ENCODE measurements at regions not wholly inside any gene's neighbourhood (a gene's known extent, or its start where the extent isn't known, plus 50 kb on each side); places are given as distances from the start of the nearest gene placed in this dataset.

DNA sequence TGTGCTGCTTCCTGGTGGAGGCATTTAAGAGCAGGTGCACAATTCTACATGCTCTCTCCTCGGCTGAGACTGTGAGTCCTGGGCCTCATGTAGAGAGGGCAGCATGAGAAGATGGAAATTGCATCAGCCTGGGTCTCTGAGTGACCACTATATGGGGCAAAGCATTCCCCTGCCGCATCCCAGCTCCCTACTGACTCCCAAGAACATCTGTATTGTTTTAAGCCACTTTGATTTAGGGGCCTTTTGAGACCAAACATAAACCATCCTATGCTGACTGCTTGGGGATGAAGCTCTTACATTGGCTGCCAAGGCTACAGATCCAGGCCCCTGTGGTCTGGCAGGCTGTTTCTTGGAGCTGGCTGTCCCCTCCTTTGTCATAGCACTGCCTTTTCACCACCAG lies 101.3 kb upstream of the TBX20 start:
- TF ChIP-seq MEF2B (IDR thresholded peaks at IDR 0.05; ENCODE audit: partially characterized antibody, poor library complexity, severe bottlenecking) (no peak), EED (IDR thresholded peaks at IDR 0.05; ENCODE audit: low read depth) (no peak), SUZ12 (IDR thresholded peaks at IDR 0.05; ENCODE audit: unreplicated experiment) (no peak), SIX5 (IDR thresholded peaks at IDR 0.05; ENCODE audit: low read depth, low read length, severe bottlenecking) (no peak), SREBF1 (IDR thresholded peaks at IDR 0.05; ENCODE audit: low read length) (no peak), MXI1 (IDR thresholded peaks at IDR 0.05; ENCODE audit: low read depth, low read length) (no peak), TCF7 (IDR thresholded peaks at IDR 0.05; ENCODE audit: borderline replicate concordance) (no peak), FOXK2 (IDR thresholded peaks at IDR 0.05) (no peak), ZNF207 (IDR thresholded peaks at IDR 0.05; ENCODE audit: borderline replicate concordance) (no peak)
- TF ChIP-seq, protein P1, sequence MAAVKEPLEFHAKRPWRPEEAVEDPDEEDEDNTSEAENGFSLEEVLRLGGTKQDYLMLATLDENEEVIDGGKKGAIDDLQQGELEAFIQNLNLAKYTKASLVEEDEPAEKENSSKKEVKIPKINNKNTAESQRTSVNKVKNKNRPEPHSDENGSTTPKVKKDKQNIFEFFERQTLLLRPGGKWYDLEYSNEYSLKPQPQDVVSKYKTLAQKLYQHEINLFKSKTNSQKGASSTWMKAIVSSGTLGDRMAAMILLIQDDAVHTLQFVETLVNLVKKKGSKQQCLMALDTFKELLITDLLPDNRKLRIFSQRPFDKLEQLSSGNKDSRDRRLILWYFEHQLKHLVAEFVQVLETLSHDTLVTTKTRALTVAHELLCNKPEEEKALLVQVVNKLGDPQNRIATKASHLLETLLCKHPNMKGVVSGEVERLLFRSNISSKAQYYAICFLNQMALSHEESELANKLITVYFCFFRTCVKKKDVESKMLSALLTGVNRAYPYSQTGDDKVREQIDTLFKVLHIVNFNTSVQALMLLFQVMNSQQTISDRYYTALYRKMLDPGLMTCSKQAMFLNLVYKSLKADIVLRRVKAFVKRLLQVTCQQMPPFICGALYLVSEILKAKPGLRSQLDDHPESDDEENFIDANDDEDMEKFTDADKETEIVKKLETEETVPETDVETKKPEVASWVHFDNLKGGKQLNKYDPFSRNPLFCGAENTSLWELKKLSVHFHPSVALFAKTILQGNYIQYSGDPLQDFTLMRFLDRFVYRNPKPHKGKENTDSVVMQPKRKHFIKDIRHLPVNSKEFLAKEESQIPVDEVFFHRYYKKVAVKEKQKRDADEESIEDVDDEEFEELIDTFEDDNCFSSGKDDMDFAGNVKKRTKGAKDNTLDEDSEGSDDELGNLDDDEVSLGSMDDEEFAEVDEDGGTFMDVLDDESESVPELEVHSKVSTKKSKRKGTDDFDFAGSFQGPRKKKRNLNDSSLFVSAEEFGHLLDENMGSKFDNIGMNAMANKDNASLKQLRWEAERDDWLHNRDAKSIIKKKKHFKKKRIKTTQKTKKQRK (IDR thresholded peaks at IDR 0.05; ENCODE audit: low read depth, low read length), result no peak
- TF ChIP-seq, protein P2, sequence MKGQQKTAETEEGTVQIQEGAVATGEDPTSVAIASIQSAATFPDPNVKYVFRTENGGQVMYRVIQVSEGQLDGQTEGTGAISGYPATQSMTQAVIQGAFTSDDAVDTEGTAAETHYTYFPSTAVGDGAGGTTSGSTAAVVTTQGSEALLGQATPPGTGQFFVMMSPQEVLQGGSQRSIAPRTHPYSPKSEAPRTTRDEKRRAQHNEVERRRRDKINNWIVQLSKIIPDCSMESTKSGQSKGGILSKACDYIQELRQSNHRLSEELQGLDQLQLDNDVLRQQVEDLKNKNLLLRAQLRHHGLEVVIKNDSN (IDR thresholded peaks at IDR 0.05; ENCODE audit: borderline replicate concordance, extremely low read length, insufficient read depth, low read depth, low read length), result no peak
- TF ChIP-seq, protein P3, sequence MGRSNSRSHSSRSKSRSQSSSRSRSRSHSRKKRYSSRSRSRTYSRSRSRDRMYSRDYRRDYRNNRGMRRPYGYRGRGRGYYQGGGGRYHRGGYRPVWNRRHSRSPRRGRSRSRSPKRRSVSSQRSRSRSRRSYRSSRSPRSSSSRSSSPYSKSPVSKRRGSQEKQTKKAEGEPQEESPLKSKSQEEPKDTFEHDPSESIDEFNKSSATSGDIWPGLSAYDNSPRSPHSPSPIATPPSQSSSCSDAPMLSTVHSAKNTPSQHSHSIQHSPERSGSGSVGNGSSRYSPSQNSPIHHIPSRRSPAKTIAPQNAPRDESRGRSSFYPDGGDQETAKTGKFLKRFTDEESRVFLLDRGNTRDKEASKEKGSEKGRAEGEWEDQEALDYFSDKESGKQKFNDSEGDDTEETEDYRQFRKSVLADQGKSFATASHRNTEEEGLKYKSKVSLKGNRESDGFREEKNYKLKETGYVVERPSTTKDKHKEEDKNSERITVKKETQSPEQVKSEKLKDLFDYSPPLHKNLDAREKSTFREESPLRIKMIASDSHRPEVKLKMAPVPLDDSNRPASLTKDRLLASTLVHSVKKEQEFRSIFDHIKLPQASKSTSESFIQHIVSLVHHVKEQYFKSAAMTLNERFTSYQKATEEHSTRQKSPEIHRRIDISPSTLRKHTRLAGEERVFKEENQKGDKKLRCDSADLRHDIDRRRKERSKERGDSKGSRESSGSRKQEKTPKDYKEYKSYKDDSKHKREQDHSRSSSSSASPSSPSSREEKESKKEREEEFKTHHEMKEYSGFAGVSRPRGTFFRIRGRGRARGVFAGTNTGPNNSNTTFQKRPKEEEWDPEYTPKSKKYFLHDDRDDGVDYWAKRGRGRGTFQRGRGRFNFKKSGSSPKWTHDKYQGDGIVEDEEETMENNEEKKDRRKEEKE (IDR thresholded peaks at IDR 0.05), result no peak
- TF ChIP-seq, protein P4, sequence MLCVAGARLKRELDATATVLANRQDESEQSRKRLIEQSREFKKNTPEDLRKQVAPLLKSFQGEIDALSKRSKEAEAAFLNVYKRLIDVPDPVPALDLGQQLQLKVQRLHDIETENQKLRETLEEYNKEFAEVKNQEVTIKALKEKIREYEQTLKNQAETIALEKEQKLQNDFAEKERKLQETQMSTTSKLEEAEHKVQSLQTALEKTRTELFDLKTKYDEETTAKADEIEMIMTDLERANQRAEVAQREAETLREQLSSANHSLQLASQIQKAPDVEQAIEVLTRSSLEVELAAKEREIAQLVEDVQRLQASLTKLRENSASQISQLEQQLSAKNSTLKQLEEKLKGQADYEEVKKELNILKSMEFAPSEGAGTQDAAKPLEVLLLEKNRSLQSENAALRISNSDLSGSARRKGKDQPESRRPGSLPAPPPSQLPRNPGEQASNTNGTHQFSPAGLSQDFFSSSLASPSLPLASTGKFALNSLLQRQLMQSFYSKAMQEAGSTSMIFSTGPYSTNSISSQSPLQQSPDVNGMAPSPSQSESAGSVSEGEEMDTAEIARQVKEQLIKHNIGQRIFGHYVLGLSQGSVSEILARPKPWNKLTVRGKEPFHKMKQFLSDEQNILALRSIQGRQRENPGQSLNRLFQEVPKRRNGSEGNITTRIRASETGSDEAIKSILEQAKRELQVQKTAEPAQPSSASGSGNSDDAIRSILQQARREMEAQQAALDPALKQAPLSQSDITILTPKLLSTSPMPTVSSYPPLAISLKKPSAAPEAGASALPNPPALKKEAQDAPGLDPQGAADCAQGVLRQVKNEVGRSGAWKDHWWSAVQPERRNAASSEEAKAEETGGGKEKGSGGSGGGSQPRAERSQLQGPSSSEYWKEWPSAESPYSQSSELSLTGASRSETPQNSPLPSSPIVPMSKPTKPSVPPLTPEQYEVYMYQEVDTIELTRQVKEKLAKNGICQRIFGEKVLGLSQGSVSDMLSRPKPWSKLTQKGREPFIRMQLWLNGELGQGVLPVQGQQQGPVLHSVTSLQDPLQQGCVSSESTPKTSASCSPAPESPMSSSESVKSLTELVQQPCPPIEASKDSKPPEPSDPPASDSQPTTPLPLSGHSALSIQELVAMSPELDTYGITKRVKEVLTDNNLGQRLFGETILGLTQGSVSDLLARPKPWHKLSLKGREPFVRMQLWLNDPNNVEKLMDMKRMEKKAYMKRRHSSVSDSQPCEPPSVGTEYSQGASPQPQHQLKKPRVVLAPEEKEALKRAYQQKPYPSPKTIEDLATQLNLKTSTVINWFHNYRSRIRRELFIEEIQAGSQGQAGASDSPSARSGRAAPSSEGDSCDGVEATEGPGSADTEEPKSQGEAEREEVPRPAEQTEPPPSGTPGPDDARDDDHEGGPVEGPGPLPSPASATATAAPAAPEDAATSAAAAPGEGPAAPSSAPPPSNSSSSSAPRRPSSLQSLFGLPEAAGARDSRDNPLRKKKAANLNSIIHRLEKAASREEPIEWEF (IDR thresholded peaks at IDR 0.05; ENCODE audit: insufficient replicate concordance, low read depth, low read length), result no peak
- Histone ChIP-seq H3K9ac (ENCODE audit: control insufficient read depth, insufficient read depth, low read length) (no peak overlapping the region), H3K9me3 (replicated peaks; ENCODE audit: control insufficient read depth, insufficient read depth, low read length) (no peaks in the 10 kb centered on the region), H3K36me3 (ENCODE audit: control insufficient read depth in 2 of 2, insufficient read depth in 2 of 2, low read length in 1 of 2) (no peaks in the 10 kb centered on the region), H3K27ac (ENCODE audit: control insufficient read depth, insufficient read depth) (no peak overlapping the region), H3K79me2 (ENCODE audit: control insufficient read depth, insufficient read depth, low read length) (no peaks in the 10 kb centered on the region), H4K20me1 (ENCODE audit: control insufficient read depth, insufficient read depth) (no peaks in the 10 kb centered on the region), H3K4me2 (ENCODE audit: control insufficient read depth, insufficient read depth) (no peak overlapping the region), H2AFZ (ENCODE audit: control insufficient read depth, low read depth, low read length) (no peak overlapping the region), H3K4me3 (no peak overlapping the region), H3K27me3 (replicated peaks in 1 of 2; ENCODE audit: control insufficient read depth in 2 of 2, insufficient read depth in 2 of 2, low read length in 1 of 2) (peaks cover 0 to 3% of the 10 kb centered on the region in 2 experiments; a peak in 2 of 4 replicates), H3K4me1 (ENCODE audit: control insufficient read depth, insufficient read depth, low read length) (no peaks in the 10 kb centered on the region)
- ChIA-PET SMC1A (ENCODE audit: uncharacterized antibody, unreplicated experiment) (no interaction called here), RAD21 (ENCODE audit: unreplicated experiment) (no interaction called here), CTCF (no interaction called here), POLR2A (no interaction called here)
- intact Hi-C loops (cut with micrococcal nuclease; ENCODE audit: unreplicated experiment) (no loop called here), in situ Hi-C loops (cut with MboI) (no loop called here)
- no peak for ATAC-seq
- no peak for FAIRE-seq
- 16% methylated on average over 2 of the region's 2 CpGs for WGBS (ENCODE audit: insufficient coverage, insufficient replicate concordance, low lambda C conversion rate, missing lambda C conversion rate)
- BruUV-seq (replicated peaks), result no TSS peak
- DNase-seq (ENCODE audit: low read depth, low spot score), result no peak

All from GM12878 (cell line).